DOHH2 (cell line): ENCODE measurements at regions not wholly inside any gene's neighbourhood (a gene's known extent, or its start where the extent isn't known, plus 50 kb on each side); places are given as distances from the start of the nearest gene placed in this dataset.

Source experiments
- H3F3A ChIP-seq: fragments of 200-600 bp; sonication (generic), shearing (Covaris generic); 2 replicates; pipeline ENCODE4 v1.6.0; 2016; ENCODE audit warnings: antibody characterized with exemption, mild to moderate bottlenecking; ENCODE audit not compliant: control insufficient read depth, insufficient read depth
- H3K27ac ChIP-seq: fragments of 200-600 bp; sonication (generic); 2 replicates; pipeline ENCODE4 v1.5.1; 2014; ENCODE audit warnings: low read depth, mild to moderate bottlenecking, low read length, moderate library complexity
- H3K27me3 ChIP-seq: fragments of 200-600 bp; sonication (generic); 2 replicates; pipeline ENCODE4 v1.6.1; 2014; ENCODE audit warnings: mild to moderate bottlenecking, low read length, mixed read lengths; ENCODE audit not compliant: control insufficient read depth
- H3K36me3 ChIP-seq: fragments of 200-600 bp; sonication (generic); 2 replicates; pipeline ENCODE4 v1.6.1; 2014; ENCODE audit warnings: mild to moderate bottlenecking, low read length, moderate library complexity, mixed read lengths; ENCODE audit not compliant: control insufficient read depth
- H3K4me1 ChIP-seq: fragments of 200-600 bp; sonication (generic); 2 replicates; pipeline ENCODE4 v1.6.1; 2014; ENCODE audit warnings: mild to moderate bottlenecking, low read length, mixed read lengths; ENCODE audit not compliant: control insufficient read depth
- H3K4me2 ChIP-seq: fragments of 200-600 bp; sonication (generic); 2 replicates; pipeline ENCODE4 v1.6.0; 2014; ENCODE audit warnings: mild to moderate bottlenecking, low read length, moderate library complexity
- H3K4me3 ChIP-seq: fragments of 200-600 bp; sonication (generic); 2 replicates; pipeline ENCODE4 v1.5.1; 2014; ENCODE audit warnings: mild to moderate bottlenecking, low read length, mixed read lengths
- H3K79me2 ChIP-seq: fragments of 200-600 bp; sonication (generic); 2 replicates; pipeline ENCODE4 v1.6.1; 2014; ENCODE audit warnings: mild to moderate bottlenecking, low read length, mixed read lengths; ENCODE audit not compliant: control insufficient read depth
- H3K9me2 ChIP-seq: fragments of 200-600 bp; sonication (generic); replicated peaks from 2 replicates; pipeline ENCODE4 v1.6.1; 2014; ENCODE audit warnings: mild to moderate bottlenecking, low read length, mixed read lengths; ENCODE audit not compliant: control insufficient read depth
- H3K9me3 ChIP-seq: fragments of 200-600 bp; sonication (generic); 2 replicates; pipeline ENCODE4 v1.6.1; 2014; ENCODE audit warnings: antibody characterized with exemption, low read length, mixed read lengths; ENCODE audit not compliant: control insufficient read depth, insufficient read depth
- H4K20me1 ChIP-seq: fragments of 200-600 bp; sonication (generic); 2 replicates; pipeline ENCODE4 v1.6.0; 2014; ENCODE audit warnings: low read depth, mild to moderate bottlenecking, antibody characterized with exemption, low read length, moderate library complexity; ENCODE audit not compliant: control insufficient read depth, insufficient read depth
- CTCF ChIP-seq: fragments of 200-600 bp; sonication (generic); IDR thresholded peaks from one replicate; pipeline ENCODE4 v1.5.1; 2014; ENCODE audit warnings: antibody characterized with exemption, mild to moderate bottlenecking, low read depth, low read length; ENCODE audit not compliant: poor library complexity, severe bottlenecking
- EZH2phosphoT487 ChIP-seq: fragments of 200-600 bp; sonication (generic); IDR thresholded peaks from 2 replicates; pipeline ENCODE4 v1.6.1; 2017; ENCODE audit warnings: borderline replicate concordance, mild to moderate bottlenecking, antibody characterized with exemption, low read length, moderate library complexity, mixed read lengths

GRCh38 chr2:125842041-125842440, 813.9 kb upstream of the GYPC start:
- no peaks in the 10 kb centered on the region for H3K79me2 ChIP-seq
- no peak overlapping the region for H3K4me2 ChIP-seq
- no peaks in the 10 kb centered on the region for H3K36me3 ChIP-seq
- TF ChIP-seq EZH2phosphoT487 (no peak), CTCF (no peak)
- H3F3A ChIP-seq = no peaks in the 10 kb centered on the region
- H3K9me2 ChIP-seq = no peaks in the 10 kb centered on the region; the same call in 1 of the 2 replicates
- no peaks in the 10 kb centered on the region for H3K9me3 ChIP-seq
- H4K20me1 ChIP-seq = no peaks in the 10 kb centered on the region
- no peak overlapping the region for H3K27ac ChIP-seq
- no peak overlapping the region for H3K4me3 ChIP-seq
- H3K27me3 ChIP-seq = no peaks in the 10 kb centered on the region
- H3K4me1 ChIP-seq = no peaks in the 10 kb centered on the region

- Histone ChIP-seq H3K4me3 (no peak overlapping the region), H3K9me2 (no peaks in the 10 kb centered on the region), H3K79me2 (no peaks in the 10 kb centered on the region), H3K36me3 (no peaks in the 10 kb centered on the region), H3K4me1 (no peaks in the 10 kb centered on the region), H3K4me2 (no peak overlapping the region), H3F3A (no peaks in the 10 kb centered on the region), H3K27ac (no peak overlapping the region), H3K9me3 (no peaks in the 10 kb centered on the region), H4K20me1 (no peaks in the 10 kb centered on the region), H3K27me3 (no peaks in the 10 kb centered on the region)
- TF ChIP-seq EZH2phosphoT487 (no peak), CTCF (no peak)
These were observed 805.4 kb upstream of the GYPC start for GRCh38 chr2:125850541-125850940.

- H3K27me3 ChIP-seq = no peaks in the 10 kb centered on the region
- H3K36me3 ChIP-seq = no peaks in the 10 kb centered on the region
- H3K27ac ChIP-seq = no peak overlapping the region
- H3K4me1 ChIP-seq = no peaks in the 10 kb centered on the region
- no peak for TF ChIP-seq CTCF
- TF ChIP-seq EZH2phosphoT487 = no peak
- no peaks in the 10 kb centered on the region for H3F3A ChIP-seq
- H3K79me2 ChIP-seq = no peaks in the 10 kb centered on the region
- no peaks in the 10 kb centered on the region for H4K20me1 ChIP-seq
- H3K9me3 ChIP-seq = no peaks in the 10 kb centered on the region
- H3K4me3 ChIP-seq = no peak overlapping the region
- no peaks in the 10 kb centered on the region for H3K9me2 ChIP-seq
- no peak overlapping the region for H3K4me2 ChIP-seq
These were observed 803.6 kb upstream of the GYPC start for GRCh38 chr2:125852364-125852763.

- Histone ChIP-seq H3K79me2 (no peaks in the 10 kb centered on the region), H3K36me3 (no peaks in the 10 kb centered on the region), H3K4me3 (no peak overlapping the region), H3K9me2 (no peaks in the 10 kb centered on the region), H3K27me3 (no peaks in the 10 kb centered on the region), H3K4me2 (no peak overlapping the region), H4K20me1 (no peaks in the 10 kb centered on the region), H3K9me3 (no peaks in the 10 kb centered on the region), H3K27ac (no peak overlapping the region), H3K4me1 (no peaks in the 10 kb centered on the region), H3F3A (no peaks in the 10 kb centered on the region)
- TF ChIP-seq EZH2phosphoT487 (no peak), CTCF (no peak)
These were observed 802.3 kb upstream of the GYPC start for GRCh38 chr2:125853626-125854025.
